ENCODE measurements at regions not wholly inside any gene's neighbourhood (a gene's known extent, or its start where the extent isn't known, plus 50 kb on each side); places are given as distances from the start of the nearest gene placed in this dataset.

- TF ChIP-seq POLR2A (IDR thresholded peaks at IDR 0.05; ENCODE audit: control extremely low read depth in 1 of 2, low read depth in 2 of 2, low read length in 2 of 2) (no peak), CTCF (IDR thresholded peaks at IDR 0.05; ENCODE audit: control extremely low read depth in 1 of 3, insufficient read depth in 1 of 3, low read depth in 1 of 3, low read length in 3 of 3) (no peak), MAFK (IDR thresholded peaks at IDR 0.05; ENCODE audit: low read depth, low read length) (no peak), EP300 (IDR thresholded peaks at IDR 0.05; ENCODE audit: borderline replicate concordance in 1 of 2, low read depth in 2 of 2, low read length in 2 of 2) (no peak), CBX8 (IDR thresholded peaks at IDR 0.05; ENCODE audit: borderline replicate concordance, low read depth, low read length) (no peak), SP4 (IDR thresholded peaks at IDR 0.05; ENCODE audit: low read length) (no peak), TCF12 (IDR thresholded peaks at IDR 0.05; ENCODE audit: low read depth, low read length) (no peak), USF2 (IDR thresholded peaks at IDR 0.05; ENCODE audit: low read length) (no peak), CBX5 (IDR thresholded peaks at IDR 0.05; ENCODE audit: low read depth, low read length) (no peak), YY1 (IDR thresholded peaks at IDR 0.05; ENCODE audit: low read depth, low read length) (no peak), ATF3 (IDR thresholded peaks at IDR 0.05; ENCODE audit: insufficient read depth, low read depth, low read length) (no peak), CHD7 (IDR thresholded peaks at IDR 0.05; ENCODE audit: insufficient replicate concordance, low read length) (no peak), ZNF274 (IDR thresholded peaks at IDR 0.05; ENCODE audit: borderline replicate concordance, extremely low read depth, low read length) (no peak), EZH2 (IDR thresholded peaks at IDR 0.05; ENCODE audit: low read depth, low read length, severe bottlenecking) (no peak)
Observed at GRCh38 chr5:62093411-62093810, 212.6 kb upstream of the KIF2A start.
